GM23338 (cell line): ENCODE measurements at regions not wholly inside any gene's neighbourhood (a gene's known extent, or its start where the extent isn't known, plus 50 kb on each side); places are given as distances from the start of the nearest gene placed in this dataset.

ENCODE experiments used
- ATAC-seq: fragments of 200-7000 bp; cut with Tn5 transposase; 3 replicates; pipeline ENCODE4 v1.9.1; 2020
- DNase-seq: peaks from one replicate; pipeline ENCODE4 v3.0.0-alpha.2; 2015; ENCODE audit warnings: low spot score
- H2AFZ ChIP-seq: fragments of 200-600 bp; sonication (generic); 2 replicates; pipeline ENCODE4 v1.8.0; 2016; ENCODE audit warnings: antibody characterized with exemption, mild to moderate bottlenecking, moderate library complexity
- H3F3A ChIP-seq: fragments of 200-600 bp; sonication (generic); replicated peaks from 2 replicates; pipeline ENCODE4 v1.8.0; 2017; ENCODE audit warnings: antibody characterized with exemption, mixed run types, low read depth
- H3K27ac ChIP-seq: fragments of 200-600 bp; sonication (generic); 2 replicates; pipeline ENCODE4 v1.6.1; 2016; ENCODE audit warnings: low read depth
- H3K27me3 ChIP-seq: fragments of 200-600 bp; sonication (generic); 2 replicates; pipeline ENCODE4 v1.8.0; 2016; ENCODE audit warnings: mild to moderate bottlenecking, mixed run types, moderate library complexity; ENCODE audit not compliant: insufficient read depth
- H3K36me3 ChIP-seq: fragments of 200-600 bp; sonication (generic); 2 replicates; pipeline ENCODE4 v1.8.0; 2016; ENCODE audit warnings: mild to moderate bottlenecking; ENCODE audit not compliant: insufficient read depth
- H3K4me1 ChIP-seq: fragments of 200-600 bp; sonication (generic); 2 replicates; pipeline ENCODE4 v1.8.0; 2016; ENCODE audit warnings: mild to moderate bottlenecking, moderate library complexity; ENCODE audit not compliant: insufficient read depth
- H3K4me2 ChIP-seq: fragments of 200-600 bp; sonication (generic); 2 replicates; pipeline ENCODE4 v1.7.1; 2017; ENCODE audit warnings: mixed run types
- H3K4me3 ChIP-seq: fragments of 200-600 bp; sonication (generic); 2 replicates; pipeline ENCODE4 v1.6.1; 2016; ENCODE audit warnings: mixed run types
- H3K79me2 ChIP-seq: fragments of 200-600 bp; sonication (generic); replicated peaks from 2 replicates; pipeline ENCODE4 v1.8.0; 2017; ENCODE audit warnings: mild to moderate bottlenecking; ENCODE audit not compliant: insufficient read depth
- H3K9me2 ChIP-seq: fragments of 200-600 bp; sonication (generic); 2 replicates; pipeline ENCODE4 v1.8.0; 2017; ENCODE audit not compliant: insufficient read depth
- H4K20me1 ChIP-seq: fragments of 200-600 bp; sonication (generic); replicated peaks from 2 replicates; pipeline ENCODE4 v1.8.0; 2017; ENCODE audit warnings: mild to moderate bottlenecking; ENCODE audit not compliant: insufficient read depth
- H3K27ac Mint-ChIP-seq: 2 replicates; pipeline ENCODE4 v1.8.0; 2020; ENCODE audit warnings: inconsistent platforms, mild to moderate bottlenecking, moderate library complexity, mixed read lengths
- H3K27me3 Mint-ChIP-seq: 3 replicates; pipeline ENCODE4 v1.8.0; 2022; ENCODE audit warnings: low read depth, mild to moderate bottlenecking, moderate library complexity, mixed read lengths, inconsistent platforms; ENCODE audit not compliant: insufficient read depth, poor library complexity
- H3K36me3 Mint-ChIP-seq: 3 replicates; pipeline ENCODE4 v1.8.0; 2021; ENCODE audit warnings: low read depth, mild to moderate bottlenecking, inconsistent platforms, moderate library complexity, mixed read lengths
- H3K4me1 Mint-ChIP-seq: 3 replicates; pipeline ENCODE4 v1.8.0; 2020; ENCODE audit warnings: mild to moderate bottlenecking, inconsistent platforms, mixed read lengths
- H3K4me3 Mint-ChIP-seq: 3 replicates; pipeline ENCODE4 v1.8.0; 2021; ENCODE audit warnings: moderate library complexity, mild to moderate bottlenecking, inconsistent platforms, mixed read lengths
- H3K9me3 Mint-ChIP-seq: 3 replicates; pipeline ENCODE4 v1.8.0; 2020; ENCODE audit warnings: moderate library complexity, mild to moderate bottlenecking, inconsistent platforms, mixed read lengths
- CREB1 ChIP-seq: fragments of 250-450 bp; sonication (Bioruptor Pico); IDR thresholded peaks from 2 replicates; pipeline ENCODE4 v1.5.0; 2020; ENCODE audit warnings: low read depth, mild to moderate bottlenecking, moderate library complexity
- CTCF ChIP-seq, 2 experiments: fragments of 200-600 bp in 1 of 2; sonication (generic) in 1 of 2; conservative IDR thresholded peaks; 2 replicates each; pipeline versions ENCODE4 v1.5.1 to v1.6.1; 2016 to 2017; ENCODE audit warnings: antibody characterized with exemption in 2 of 2, low read depth in 2 of 2, mild to moderate bottlenecking in 2 of 2, moderate library complexity in 1 of 2
- ETS1 ChIP-seq: IDR thresholded peaks from 2 replicates; pipeline ENCODE4 v1.6.1; 2016; ENCODE audit warnings: antibody characterized with exemption
- EZH2 ChIP-seq: fragments of 200-600 bp; sonication (generic); IDR thresholded peaks from one replicate; pipeline ENCODE4 v1.8.0; 2017; ENCODE audit warnings: antibody characterized with exemption, mild to moderate bottlenecking, low read depth; ENCODE audit not compliant: unreplicated experiment
- EZH2phosphoT487 ChIP-seq: fragments of 200-600 bp; sonication (generic); IDR thresholded peaks from one replicate; pipeline ENCODE4 v1.8.1; 2018; ENCODE audit warnings: antibody characterized with exemption; ENCODE audit not compliant: unreplicated experiment
- JUNB ChIP-seq: IDR thresholded peaks from one replicate; pipeline ENCODE4 v1.6.1; 2016; ENCODE audit warnings: antibody characterized with exemption; ENCODE audit not compliant: unreplicated experiment
- NANOG ChIP-seq: IDR thresholded peaks from 2 replicates; pipeline ENCODE4 v1.6.1; 2016; ENCODE audit warnings: antibody characterized with exemption, borderline replicate concordance
- POLR2AphosphoS5 ChIP-seq: IDR thresholded peaks from 2 replicates; pipeline ENCODE4 v1.6.1; 2016; ENCODE audit warnings: antibody characterized with exemption, low read depth
- REST ChIP-seq: IDR thresholded peaks from one replicate; pipeline ENCODE4 v1.6.1; 2018; ENCODE audit warnings: antibody characterized with exemption; ENCODE audit not compliant: unreplicated experiment
- STAT1 ChIP-seq: IDR thresholded peaks from one replicate; pipeline ENCODE4 v1.6.1; 2016; ENCODE audit warnings: antibody characterized with exemption; ENCODE audit not compliant: unreplicated experiment
- ZNF114 ChIP-seq: fragments of 250-450 bp; sonication (Bioruptor Pico); IDR thresholded peaks from 2 replicates; pipeline ENCODE4 v1.5.0; 2020; ENCODE audit warnings: mild to moderate bottlenecking, moderate library complexity
- ZNF331 ChIP-seq: fragments of 250-450 bp; sonication (Bioruptor Pico); IDR thresholded peaks from 2 replicates; pipeline ENCODE4 v1.5.0; 2020; ENCODE audit warnings: low read depth, mild to moderate bottlenecking, moderate library complexity
- ZNF462 ChIP-seq: fragments of 250-450 bp; sonication (Bioruptor Pico); IDR thresholded peaks from 2 replicates; pipeline ENCODE4 v1.5.0; 2020; ENCODE audit warnings: mild to moderate bottlenecking, moderate library complexity

- peaks cover 9% of the 10 kb centered on the region; the same call in 1 of the 2 replicates for H3K4me1 ChIP-seq
- TF ChIP-seq STAT1 (no peak), CREB1 (CRISPR knock-in tag) (no peak), EZH2 (no peak), ZNF462 (CRISPR knock-in tag) (no peak), REST (no peak), NANOG (no peak), EZH2phosphoT487 (no peak), POLR2AphosphoS5 (no peak), JUNB (no peak), ETS1 (no peak), CTCF (conservative IDR thresholded peaks at IDR 0.05; ENCODE audit: low read depth in 2 of 2) (no peak), ZNF114 (CRISPR knock-in tag) (no peak), ZNF331 (no peak)
- ATAC-seq (no peak), DNase-seq (no peak)
- H3K4me3 ChIP-seq, result no peak overlapping the region
- H3K27me3 ChIP-seq, result no peaks in the 10 kb centered on the region
- no peaks in the 10 kb centered on the region for H3F3A ChIP-seq
- no peak overlapping the region for H3K27ac ChIP-seq
- peaks cover 9% of the 10 kb centered on the region for H3K4me1 Mint-ChIP-seq
- no peak overlapping the region for H3K4me2 ChIP-seq
- no peaks in the 10 kb centered on the region; the same call in 2 of the 3 replicates for H3K36me3 Mint-ChIP-seq
- H3K36me3 ChIP-seq, result no peaks in the 10 kb centered on the region
- no peaks in the 10 kb centered on the region for H3K27me3 Mint-ChIP-seq
- H3K9me3 Mint-ChIP-seq, result peaks cover 3% of the 10 kb centered on the region; the same call in 2 of the 3 replicates
- no peak overlapping the region for H2AFZ ChIP-seq
- no peaks in the 10 kb centered on the region for H4K20me1 ChIP-seq
- H3K79me2 ChIP-seq, result no peaks in the 10 kb centered on the region
- no peak overlapping the region for H3K4me3 Mint-ChIP-seq
- no peak overlapping the region for H3K27ac Mint-ChIP-seq
- no peaks in the 10 kb centered on the region for H3K9me2 ChIP-seq
These were observed 758.7 kb upstream of the ZNF608 start for GRCh38 chr5:125505115-125505514.
